Right lung (tissue), 2 donors: ENCODE measurements at regions not wholly inside any gene's neighbourhood (a gene's known extent, or its start where the extent isn't known, plus 50 kb on each side); places are given as distances from the start of the nearest gene placed in this dataset.

Source experiments
- DNase-seq, 2 donors: peaks; one replicate each; pipeline ENCODE4 v3.0.0-alpha.2; 2013

DNA sequence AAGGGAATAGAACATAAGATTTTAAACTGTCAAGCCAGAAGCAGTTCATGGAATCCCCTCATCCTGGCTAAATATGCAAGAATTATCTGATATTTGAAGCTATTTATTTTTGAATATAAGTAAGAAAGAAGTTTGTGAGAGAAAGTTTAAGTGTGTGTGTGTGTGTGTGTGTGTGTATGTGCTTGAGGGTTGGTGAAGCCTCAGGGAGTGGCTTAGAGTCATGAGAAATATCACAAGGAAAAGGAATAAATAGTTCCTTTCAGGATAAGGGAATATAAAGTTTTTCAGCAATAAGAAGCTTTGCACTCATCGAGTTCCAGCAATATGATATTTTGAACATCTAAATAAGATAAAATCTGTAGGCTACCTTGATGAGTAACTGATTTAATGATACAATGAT is 359.6 kb downstream of the MEIS1 start:
- DNase-seq = no peak

DNA sequence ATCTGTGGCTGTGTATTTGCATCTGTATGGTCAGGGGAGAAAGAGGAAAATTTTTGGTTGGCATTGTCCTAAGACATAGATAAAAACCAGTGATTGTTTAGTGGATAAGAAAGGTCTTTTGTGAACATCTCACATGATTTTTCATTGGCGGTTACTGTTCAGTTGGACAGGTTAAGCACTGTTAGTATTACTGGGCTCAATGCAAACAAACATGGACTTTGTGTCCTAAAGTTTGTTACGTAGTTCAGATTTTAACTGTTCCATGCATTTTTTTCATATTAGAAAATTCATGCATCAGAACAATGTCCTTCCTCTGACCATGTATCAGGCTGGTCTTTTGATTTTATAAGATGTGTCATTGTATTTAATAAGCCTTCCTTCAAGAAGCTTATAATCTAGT is 368.0 kb downstream of the MEIS1 start:
- no peak for DNase-seq

GRCh38 chr2:66803726-66804125 is 368.8 kb downstream of the MEIS1 start:
- DNase-seq = peak in 1 of 2 donors; percentile 30

GRCh38 chr2:66805016-66805865 is 370.3 kb downstream of the MEIS1 start:
- DNase-seq = no peak

GRCh38 chr2:66805968-66806367 is 371.0 kb downstream of the MEIS1 start:
- no peak for DNase-seq

GRCh38 chr2:66813525-66813924 is 378.6 kb downstream of the MEIS1 start:
- no peak for DNase-seq

DNA sequence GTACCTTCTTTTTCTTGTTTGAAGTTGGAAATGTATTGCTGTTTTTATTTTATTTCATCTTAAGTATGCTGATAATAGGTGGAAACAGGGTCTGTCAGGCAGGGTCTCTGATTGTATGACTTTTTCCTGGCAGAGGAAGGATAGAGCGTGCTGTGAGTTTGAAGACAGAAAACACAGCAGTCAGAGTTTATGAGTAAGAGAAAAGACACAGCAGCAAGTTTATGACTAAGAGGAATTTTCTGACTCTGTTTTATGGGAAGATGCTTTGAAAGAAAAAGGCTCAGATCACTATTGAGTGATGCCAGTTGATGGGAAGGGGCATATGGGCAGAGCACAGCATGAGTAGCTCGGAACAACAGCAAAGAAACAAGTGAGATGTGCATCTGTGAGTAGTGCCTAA is 379.1 kb downstream of the MEIS1 start:
- DNase-seq = no peak

- no peak for DNase-seq
These were observed 380.0 kb downstream of the MEIS1 start for GRCh38 chr2:66814916-66815315.

- DNase-seq = no peak
These were observed 381.0 kb downstream of the MEIS1 start for GRCh38 chr2:66815886-66816285.

- DNase-seq = no peak
These were observed 386.2 kb downstream of the MEIS1 start for GRCh38 chr2:66821168-66821567.

GRCh38 chr2:66822186-66822585 is 387.3 kb downstream of the MEIS1 start:
- no peak for DNase-seq

GRCh38 chr2:66824926-66825325 is 390.0 kb downstream of the MEIS1 start:
- no peak for DNase-seq

DNA sequence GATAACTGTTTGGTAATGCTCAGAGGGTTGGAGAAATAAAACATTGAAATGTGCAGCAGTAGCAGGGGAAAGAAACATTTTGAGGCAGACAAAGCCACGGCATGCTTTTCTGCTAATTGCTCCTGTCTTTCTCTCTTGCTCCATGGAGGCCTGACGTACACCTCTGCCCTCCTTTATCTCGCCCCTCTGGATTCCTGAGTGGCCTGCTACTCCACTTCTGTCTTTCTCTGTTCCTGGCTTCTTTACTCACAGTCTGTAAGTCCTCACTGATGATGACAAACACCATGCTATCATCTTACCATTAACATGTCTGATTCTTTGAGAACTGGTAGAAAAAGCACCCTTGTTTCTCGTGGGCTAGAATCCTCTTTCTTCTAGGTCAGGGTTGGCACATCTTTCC is 392.9 kb downstream of the MEIS1 start:
- DNase-seq = no peak

GRCh38 chr2:66828876-66829275 is 394.0 kb downstream of the MEIS1 start:
- DNase-seq = no peak

- peak; percentile 65 to 77 for DNase-seq
These were observed 396.0 kb downstream of the MEIS1 start for GRCh38 chr2:66830881-66831280.

DNA sequence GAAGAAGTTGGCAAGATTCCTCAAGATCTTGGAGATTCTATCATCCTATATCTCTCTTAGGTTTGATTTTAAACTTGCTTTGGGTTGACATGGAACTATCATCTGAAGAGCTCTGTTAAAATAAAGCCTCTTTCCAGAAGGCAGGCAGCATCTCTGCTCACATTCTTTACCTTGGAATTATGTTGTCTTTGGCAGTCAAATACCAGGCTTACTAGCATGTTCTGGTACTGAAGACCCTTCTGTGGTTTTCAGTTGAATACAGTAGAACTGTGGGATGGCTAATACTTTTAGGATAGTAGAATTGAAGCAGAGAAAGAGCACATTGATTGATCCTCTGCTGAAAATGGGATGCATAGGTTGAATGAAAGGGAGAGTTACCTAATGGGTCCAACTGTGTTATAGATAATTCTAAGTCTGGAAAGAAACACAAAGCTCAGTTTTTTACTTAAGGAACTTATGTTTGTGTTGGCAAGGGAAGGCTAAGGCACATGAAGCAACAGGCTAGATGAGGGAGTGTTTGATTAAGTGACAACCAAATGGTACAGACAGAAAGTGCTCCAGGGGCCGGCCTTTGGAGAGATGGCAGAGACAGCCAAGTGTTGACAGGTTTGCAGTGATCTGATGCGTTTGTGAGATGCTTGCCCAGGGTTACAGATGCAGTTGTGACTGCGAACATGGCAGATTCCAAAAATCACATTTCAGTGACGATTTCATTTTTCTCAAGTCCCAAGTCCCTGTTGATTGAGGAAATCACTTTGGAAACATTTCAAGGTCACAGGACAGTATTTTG is 397.9 kb downstream of the MEIS1 start:
- peak; percentile 90 to 92 for DNase-seq

- no peak for DNase-seq
These were observed 399.9 kb downstream of the MEIS1 start for GRCh38 chr2:66834859-66835258.

- DNase-seq = no peak
These were observed 401.9 kb downstream of the MEIS1 start for GRCh38 chr2:66836851-66837250.

GRCh38 chr2:66839551-66840320 is 404.8 kb downstream of the MEIS1 start:
- DNase-seq = peak in 1 of 2 donors; percentile 49

DNA sequence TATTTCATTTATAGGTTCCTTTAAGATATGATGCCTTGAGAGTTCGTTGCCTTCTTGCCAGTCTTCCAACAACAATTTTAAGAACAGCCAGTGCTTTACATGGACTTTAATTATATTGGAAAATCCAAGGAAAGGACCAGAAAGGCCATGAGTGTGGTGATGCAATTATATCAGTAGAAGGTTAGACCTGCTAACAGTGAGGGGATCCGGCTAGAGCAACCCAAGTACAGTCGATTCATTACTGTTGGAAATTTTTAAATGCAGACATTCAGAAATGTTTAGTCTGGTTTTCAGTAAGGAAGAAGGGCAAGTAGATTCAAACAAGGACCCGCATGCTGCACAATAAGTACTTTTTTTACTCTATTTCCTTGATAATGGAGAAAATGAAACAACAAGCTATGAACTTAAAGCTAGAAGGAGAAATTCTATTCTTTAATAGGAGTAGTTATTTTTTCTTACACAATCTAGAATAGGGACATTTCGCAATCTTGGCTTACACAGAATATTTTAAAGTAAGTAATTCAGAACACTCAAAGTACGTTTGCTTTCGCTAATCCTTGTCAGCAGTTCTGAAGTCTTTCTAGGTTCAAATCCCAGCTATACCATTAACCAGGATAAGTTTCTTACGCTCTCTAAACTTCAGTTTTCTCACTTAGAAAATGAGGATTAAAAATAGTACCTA is 405.5 kb downstream of the MEIS1 start:
- DNase-seq = peak; percentile 55 to 56

DNA sequence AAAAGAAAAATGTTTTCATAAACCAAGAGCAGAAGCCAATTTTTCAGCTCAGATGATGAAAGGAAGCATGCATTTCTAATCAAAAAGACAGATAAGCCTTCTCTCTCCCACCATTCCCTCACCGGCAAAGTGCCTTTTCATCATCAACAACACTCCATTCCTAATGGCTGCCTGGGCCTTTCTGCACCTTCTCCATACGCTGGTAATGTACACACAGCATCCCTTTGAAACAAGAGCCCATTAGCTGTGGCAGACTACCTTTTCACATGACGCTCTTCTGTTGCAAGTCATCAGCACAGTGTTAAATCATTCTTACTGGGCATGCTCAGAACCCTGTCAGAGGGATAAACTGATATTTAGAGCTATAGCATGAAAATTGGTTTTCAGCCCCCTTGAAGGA is 408.9 kb downstream of the MEIS1 start:
- no peak for DNase-seq

DNA sequence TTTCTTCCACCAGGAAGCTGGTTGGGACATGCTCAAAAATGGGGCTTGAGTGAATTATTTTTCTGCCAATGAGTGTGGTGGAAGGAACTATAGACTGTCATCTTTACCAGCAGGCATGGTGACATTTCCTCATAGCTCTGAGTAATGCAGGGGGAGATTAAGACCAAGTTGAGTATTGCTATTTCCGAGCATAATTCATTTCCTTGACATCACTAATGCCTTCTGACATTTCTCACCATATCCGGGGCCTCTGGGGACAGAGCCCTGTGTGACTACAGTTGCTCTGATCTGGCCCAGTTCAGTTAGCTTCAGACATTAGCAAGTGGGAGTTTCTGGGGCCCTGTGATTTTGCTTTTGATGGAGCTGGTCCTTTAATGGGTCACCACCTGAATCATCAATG is 410.4 kb downstream of the MEIS1 start:
- no peak for DNase-seq
